ENCODE measurements at regions not wholly inside any gene's neighbourhood (a gene's known extent, or its start where the extent isn't known, plus 50 kb on each side); places are given as distances from the start of the nearest gene placed in this dataset.

DNA sequence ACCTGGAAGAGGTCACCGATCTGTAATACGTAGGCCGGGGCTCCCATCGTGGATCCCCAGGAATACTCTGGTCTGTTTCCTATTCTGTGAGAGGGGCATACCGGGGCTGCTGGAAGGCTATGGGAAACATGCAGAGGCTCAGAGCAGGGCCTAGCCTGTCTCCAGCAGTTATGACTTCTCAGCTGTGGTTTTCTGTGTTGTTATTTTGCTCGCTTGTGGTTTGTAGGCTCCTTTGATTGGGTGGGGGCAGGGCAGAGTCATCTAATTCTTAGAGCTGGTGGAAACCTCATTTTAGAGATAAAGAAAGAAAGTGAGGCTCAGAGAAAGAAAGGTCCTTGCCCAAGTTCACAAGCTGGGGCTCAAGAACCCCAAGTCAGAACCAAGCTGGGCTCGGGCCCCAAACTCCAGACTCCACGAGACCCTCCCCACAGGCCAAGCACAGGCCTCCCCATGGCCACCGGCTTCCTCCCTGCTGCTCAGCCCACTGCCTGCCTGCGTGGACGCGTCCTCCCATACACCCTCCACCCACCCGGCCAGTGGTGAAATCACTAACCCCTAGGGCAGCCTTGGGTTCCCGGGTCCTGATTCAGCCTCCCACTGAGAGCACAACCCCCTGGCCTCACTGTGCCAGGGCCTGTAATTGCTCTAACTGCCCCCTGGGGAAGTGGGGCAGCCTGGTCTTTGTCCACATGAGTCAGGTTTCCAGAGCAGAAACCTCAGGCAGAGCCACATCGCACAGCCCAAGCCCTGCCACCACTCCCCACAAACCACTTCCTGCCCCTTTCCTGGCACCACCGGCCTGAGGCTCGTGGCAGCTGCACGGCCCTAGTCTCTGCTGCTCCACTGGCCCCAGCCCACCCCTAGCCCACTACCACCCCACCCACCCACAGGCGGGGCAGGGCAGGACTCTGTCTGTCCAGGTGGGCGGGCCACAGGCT lies 270.8 kb downstream of the UACA start:
- TF ChIP-seq EP300 (conservative IDR thresholded peaks at IDR 0.05; ENCODE audit: poor library complexity, severe bottlenecking) (no peak), CTCF (IDR thresholded peaks at IDR 0.05; ENCODE audit: poor library complexity, severe bottlenecking) (no peak), EZH2 (IDR thresholded peaks at IDR 0.05; ENCODE audit: borderline replicate concordance, insufficient read depth, low read length, poor library complexity, severe bottlenecking) (no peak), REST (IDR thresholded peaks at IDR 0.05; ENCODE audit: borderline replicate concordance) (no peak), POLR2AphosphoS5 (IDR thresholded peaks at IDR 0.05) (no peak), TAF1 (IDR thresholded peaks at IDR 0.05; ENCODE audit: low read depth) (no peak), MXI1 (conservative IDR thresholded peaks at IDR 0.05; ENCODE audit: poor library complexity, severe bottlenecking) (no peak), SMC3 (conservative IDR thresholded peaks at IDR 0.05; ENCODE audit: poor library complexity) (no peak), RAD21 (conservative IDR thresholded peaks at IDR 0.05) (no peak)

All from neural cell (in vitro differentiated cells).